NB4 (cell line): ENCODE measurements at regions not wholly inside any gene's neighbourhood (a gene's known extent, or its start where the extent isn't known, plus 50 kb on each side); places are given as distances from the start of the nearest gene placed in this dataset.

Experiments
- DNase-seq: peaks from one replicate; pipeline ENCODE4 v3.0.0; 2010; ENCODE audit warnings: low read depth
- H3K4me3 ChIP-seq: one replicate; pipeline ENCODE4 v1.5.1; 2011; ENCODE audit warnings: mild to moderate bottlenecking, low read depth, low read length, moderate library complexity
- MYC ChIP-seq: IDR thresholded peaks from 2 replicates; pipeline ENCODE4 v1.6.1; 2011; ENCODE audit warnings: low read depth, low read length
- POLR2A ChIP-seq: IDR thresholded peaks from 2 replicates; pipeline ENCODE4 v1.6.1; 2011; ENCODE audit warnings: mild to moderate bottlenecking; ENCODE audit not compliant: insufficient read length; ENCODE audit errors: extremely low read depth
- TF ChIP-seq, protein P1 (sequence below): IDR thresholded peaks from one replicate; pipeline ENCODE4 v1.5.1; 2012; ENCODE audit warnings: low read depth, low read length
- TF ChIP-seq, protein P2 (sequence below): IDR thresholded peaks from 2 replicates; pipeline ENCODE4 v1.6.1; 2011; ENCODE audit warnings: low read depth, low read length

DNA sequence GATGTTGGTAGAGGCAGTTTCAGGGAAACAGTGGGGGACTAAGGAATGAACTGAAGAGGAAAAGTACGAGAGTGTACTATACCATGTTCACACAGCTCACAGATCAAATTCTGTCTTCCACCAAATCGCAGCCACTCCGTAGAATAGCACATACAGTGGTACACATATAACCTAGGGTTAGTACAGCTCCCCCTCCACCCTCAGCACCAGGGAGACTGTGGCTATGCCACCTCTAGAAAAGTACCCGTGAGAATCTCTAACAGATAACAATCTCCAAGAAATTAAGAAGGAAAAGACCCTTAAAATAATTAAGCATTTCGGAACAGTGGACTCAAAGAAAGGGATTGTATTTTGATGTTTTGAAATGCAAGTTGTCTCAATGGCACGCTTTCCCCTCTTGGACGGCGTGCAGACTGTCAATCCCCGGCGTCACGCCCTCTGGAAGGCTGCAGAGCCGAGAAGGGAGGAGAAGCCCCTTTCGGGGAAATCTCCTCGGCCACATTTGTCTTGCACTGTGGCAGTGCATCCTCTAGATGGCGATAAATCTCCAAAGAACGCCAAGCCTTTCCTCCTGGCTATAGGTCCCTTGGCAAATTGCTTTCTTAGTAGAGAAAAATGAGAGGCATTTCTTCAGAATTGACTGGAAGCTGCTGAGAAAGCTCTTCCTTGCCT, 345.0 kb downstream of the REEP3 start:
- DNase-seq, result peak; percentile 69
- no peak for TF ChIP-seq MYC
- TF ChIP-seq, protein P1, sequence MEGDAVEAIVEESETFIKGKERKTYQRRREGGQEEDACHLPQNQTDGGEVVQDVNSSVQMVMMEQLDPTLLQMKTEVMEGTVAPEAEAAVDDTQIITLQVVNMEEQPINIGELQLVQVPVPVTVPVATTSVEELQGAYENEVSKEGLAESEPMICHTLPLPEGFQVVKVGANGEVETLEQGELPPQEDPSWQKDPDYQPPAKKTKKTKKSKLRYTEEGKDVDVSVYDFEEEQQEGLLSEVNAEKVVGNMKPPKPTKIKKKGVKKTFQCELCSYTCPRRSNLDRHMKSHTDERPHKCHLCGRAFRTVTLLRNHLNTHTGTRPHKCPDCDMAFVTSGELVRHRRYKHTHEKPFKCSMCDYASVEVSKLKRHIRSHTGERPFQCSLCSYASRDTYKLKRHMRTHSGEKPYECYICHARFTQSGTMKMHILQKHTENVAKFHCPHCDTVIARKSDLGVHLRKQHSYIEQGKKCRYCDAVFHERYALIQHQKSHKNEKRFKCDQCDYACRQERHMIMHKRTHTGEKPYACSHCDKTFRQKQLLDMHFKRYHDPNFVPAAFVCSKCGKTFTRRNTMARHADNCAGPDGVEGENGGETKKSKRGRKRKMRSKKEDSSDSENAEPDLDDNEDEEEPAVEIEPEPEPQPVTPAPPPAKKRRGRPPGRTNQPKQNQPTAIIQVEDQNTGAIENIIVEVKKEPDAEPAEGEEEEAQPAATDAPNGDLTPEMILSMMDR, result peak; percentile 97
- TF ChIP-seq POLR2A, result no peak
- TF ChIP-seq, protein P2, sequence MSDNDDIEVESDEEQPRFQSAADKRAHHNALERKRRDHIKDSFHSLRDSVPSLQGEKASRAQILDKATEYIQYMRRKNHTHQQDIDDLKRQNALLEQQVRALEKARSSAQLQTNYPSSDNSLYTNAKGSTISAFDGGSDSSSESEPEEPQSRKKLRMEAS, result no peak
- H3K4me3 ChIP-seq, result no peak overlapping the region

DNA sequence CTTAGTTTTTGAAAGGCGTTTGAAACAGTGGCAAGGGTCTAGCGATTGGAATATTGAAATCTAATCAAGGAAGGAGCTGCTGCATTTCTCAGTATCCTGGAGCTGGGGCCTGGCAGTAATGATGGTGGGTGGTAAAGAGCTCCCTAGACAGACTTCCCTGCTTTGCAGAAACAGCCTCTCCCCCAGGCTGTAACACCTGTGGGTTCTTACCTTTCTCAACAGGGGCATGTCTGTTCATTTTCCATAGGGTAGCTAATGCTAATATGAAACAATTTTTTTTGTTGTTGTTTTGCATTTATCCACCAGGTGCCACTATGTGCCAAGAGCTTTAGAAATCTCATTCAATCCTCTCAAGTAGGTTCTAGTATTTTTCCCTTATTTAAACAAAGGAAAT, 345.5 kb downstream of the REEP3 start:
- no peak overlapping the region for H3K4me3 ChIP-seq
- TF ChIP-seq POLR2A (no peak), MYC (no peak)
- TF ChIP-seq, protein P2, result no peak
- TF ChIP-seq, protein P1, result peak; percentile 25
- DNase-seq, result peak; percentile 34

DNA sequence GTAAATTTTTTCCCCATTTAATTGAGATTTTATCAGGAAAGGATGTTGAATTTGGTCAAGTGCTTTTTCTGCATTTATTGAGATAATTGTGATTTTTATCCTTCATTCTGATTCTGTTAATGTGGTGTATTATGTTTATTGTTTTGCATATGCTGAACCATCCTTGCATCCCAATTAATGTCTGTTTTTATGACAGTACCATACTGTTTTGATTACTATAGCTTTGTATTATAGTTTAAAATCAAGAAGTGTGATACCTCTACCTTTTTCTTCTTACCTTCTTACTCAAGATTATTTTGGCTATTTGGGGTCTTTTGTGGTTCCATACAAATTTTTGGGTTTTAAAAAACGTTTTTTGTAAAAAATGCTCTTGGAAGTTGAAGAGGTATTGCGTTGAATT, 357.2 kb downstream of the REEP3 start:
- H3K4me3 ChIP-seq, result no peak overlapping the region
- TF ChIP-seq POLR2A (no peak), MYC (no peak)
- TF ChIP-seq, protein P2, result no peak
- TF ChIP-seq, protein P1, result no peak
- no peak for DNase-seq

DNA sequence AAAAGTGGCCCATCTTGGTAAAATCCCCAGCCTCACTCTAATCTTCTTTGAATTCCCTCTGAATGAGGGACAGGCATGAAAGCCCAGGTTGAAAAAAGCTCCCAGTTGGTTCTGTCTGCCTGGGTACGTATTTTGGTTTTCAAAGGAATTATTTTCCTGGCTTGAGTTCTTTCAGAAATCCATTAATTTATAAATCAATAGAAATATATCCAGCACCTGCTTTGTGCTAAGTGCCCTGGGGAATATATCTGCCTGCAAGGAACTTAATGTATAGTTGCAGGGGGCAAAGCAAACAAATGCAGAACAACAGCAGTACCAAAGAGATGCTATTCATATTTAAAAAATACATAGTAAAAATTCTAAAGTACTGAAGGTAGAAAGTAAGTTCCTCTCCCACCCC, 362.7 kb downstream of the REEP3 start:
- TF ChIP-seq, protein P1, result no peak
- TF ChIP-seq POLR2A (no peak), MYC (no peak)
- TF ChIP-seq, protein P2, result no peak
- H3K4me3 ChIP-seq, result no peak overlapping the region
- no peak for DNase-seq

DNA sequence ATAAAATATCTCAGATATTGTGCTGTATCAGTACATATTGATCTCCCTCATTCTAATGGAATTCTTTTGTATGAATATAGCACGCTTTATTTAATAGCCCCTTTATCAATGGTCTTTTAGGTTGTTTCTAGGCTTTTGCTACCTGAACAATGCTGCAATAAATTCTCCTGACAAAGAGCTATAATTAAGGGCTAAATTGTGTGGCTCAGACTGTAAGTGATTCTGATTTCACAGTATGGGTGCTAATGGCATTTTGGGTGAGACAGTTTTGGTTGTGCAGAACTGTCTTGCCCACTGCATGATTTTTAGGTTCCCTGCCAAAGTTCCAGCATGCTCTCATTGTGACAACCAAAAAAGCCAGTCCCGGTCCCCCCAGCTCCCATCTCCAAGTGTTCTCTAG, 363.2 kb downstream of the REEP3 start:
- TF ChIP-seq, protein P1, result no peak
- TF ChIP-seq MYC (no peak), POLR2A (no peak)
- TF ChIP-seq, protein P2, result no peak
- DNase-seq, result no peak
- no peak overlapping the region for H3K4me3 ChIP-seq

DNA sequence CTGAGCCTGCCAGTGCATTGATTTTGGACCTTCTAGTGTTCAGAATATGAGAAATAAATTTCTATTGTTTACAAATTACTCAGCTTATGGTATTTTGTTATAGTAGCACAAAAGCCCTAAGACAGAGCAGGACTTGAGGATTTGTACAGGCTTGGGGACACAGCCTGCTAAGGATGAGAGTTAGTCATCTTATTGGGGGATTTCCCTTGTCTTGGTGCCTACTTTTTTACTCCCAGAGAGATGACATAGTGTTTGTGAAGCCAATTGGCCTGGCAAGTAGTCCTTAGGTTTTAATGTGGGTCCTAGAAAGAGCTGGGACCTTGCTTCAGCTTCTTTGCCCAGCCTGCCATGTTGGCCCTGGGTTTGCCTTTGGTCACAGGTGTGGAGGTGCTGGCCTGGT, 364.0 kb downstream of the REEP3 start:
- no peak for DNase-seq
- no peak overlapping the region for H3K4me3 ChIP-seq
- TF ChIP-seq, protein P1, result no peak
- TF ChIP-seq, protein P2, result no peak
- TF ChIP-seq MYC (no peak), POLR2A (no peak)
